HG02763 (cell line): ENCODE measurements at regions not wholly inside any gene's neighbourhood (a gene's known extent, or its start where the extent isn't known, plus 50 kb on each side); places are given as distances from the start of the nearest gene placed in this dataset.

Source experiments
- ATAC-seq: cut with Tn5 transposase; IDR thresholded peaks from one replicate; pipeline ENCODE4 v1.9.1; 2021; ENCODE audit warnings: mild to moderate bottlenecking, moderate library complexity; ENCODE audit not compliant: unreplicated experiment

GRCh38 chr14:62081012-62081612 is 318.9 kb downstream of the SNAPC1 start:
- ATAC-seq = peak; percentile 95

- no peak for ATAC-seq
Observed at GRCh38 chr14:62081951-62082350, 319.7 kb downstream of the SNAPC1 start.

- ATAC-seq = no peak
Observed at GRCh38 chr14:62082779-62083178, 320.6 kb downstream of the SNAPC1 start.

GRCh38 chr14:62084020-62084419 is 321.8 kb downstream of the SNAPC1 start:
- no peak for ATAC-seq

GRCh38 chr14:62087191-62087590 is 325.0 kb downstream of the SNAPC1 start:
- no peak for ATAC-seq

GRCh38 chr14:62093736-62094135 is 331.5 kb downstream of the SNAPC1 start:
- no peak for ATAC-seq

- no peak for ATAC-seq
Observed at GRCh38 chr14:62097072-62097471, 334.9 kb downstream of the SNAPC1 start.

GRCh38 chr14:62097824-62098223 is 335.6 kb downstream of the SNAPC1 start:
- no peak for ATAC-seq

- ATAC-seq = no peak
Observed at GRCh38 chr14:62098357-62098756, 336.1 kb downstream of the SNAPC1 start.

GRCh38 chr14:62099091-62099490 is 336.9 kb downstream of the SNAPC1 start:
- no peak for ATAC-seq

- ATAC-seq = no peak
Observed at GRCh38 chr14:62101189-62101588, 339.0 kb downstream of the SNAPC1 start.

GRCh38 chr14:62101673-62102348 is 339.6 kb downstream of the SNAPC1 start:
- no peak for ATAC-seq

- ATAC-seq = no peak
Observed at GRCh38 chr14:62102349-62102725, 340.1 kb downstream of the SNAPC1 start.

GRCh38 chr14:62103464-62103863 is 341.2 kb downstream of the SNAPC1 start:
- no peak for ATAC-seq

GRCh38 chr14:62110941-62111340 is 348.7 kb downstream of the SNAPC1 start:
- no peak for ATAC-seq

GRCh38 chr14:62117010-62117750 is 355.0 kb downstream of the SNAPC1 start:
- ATAC-seq = peak; percentile 87

GRCh38 chr14:62117751-62118105 is 355.5 kb downstream of the SNAPC1 start:
- no peak for ATAC-seq

- ATAC-seq = no peak
Observed at GRCh38 chr14:62118461-62118860, 356.2 kb downstream of the SNAPC1 start.

- ATAC-seq = no peak
Observed at GRCh38 chr14:62118871-62119270, 356.7 kb downstream of the SNAPC1 start.

- ATAC-seq = no peak
Observed at GRCh38 chr14:62123961-62124360, 361.7 kb downstream of the SNAPC1 start.

- ATAC-seq = no peak
Observed at GRCh38 chr14:62125793-62126192, 363.6 kb downstream of the SNAPC1 start.

GRCh38 chr14:62126879-62127478 is 364.8 kb downstream of the SNAPC1 start:
- ATAC-seq = no peak
